ENCODE measurements at regions not wholly inside any gene's neighbourhood (a gene's known extent, or its start where the extent isn't known, plus 50 kb on each side); places are given as distances from the start of the nearest gene placed in this dataset.

GRCh38 chr20:39298121-39298520, 336.0 kb downstream of the DHX35 start:
- Histone ChIP-seq H3K4me1 (ENCODE audit: control insufficient read depth, extremely low read depth, insufficient read depth, low read length) (no peaks in the 10 kb centered on the region), H4K20me1 (replicated peaks; ENCODE audit: control insufficient read depth, extremely low read depth, insufficient read depth, low read length) (no peaks in the 10 kb centered on the region), H2AFZ (ENCODE audit: low read depth, low read length) (no peak overlapping the region), H3K27ac (ENCODE audit: insufficient read depth, low read depth, low read length) (no peak overlapping the region), H3K9ac (replicated peaks; ENCODE audit: extremely low read depth, insufficient read depth, low read length) (no peak overlapping the region), H3K9me1 (replicated peaks; ENCODE audit: control insufficient read depth, extremely low read depth, insufficient read depth, low read length) (no peaks in the 10 kb centered on the region), H3K9me3 (replicated peaks; ENCODE audit: control insufficient read depth, insufficient read depth, low read length) (no peaks in the 10 kb centered on the region), H3K4me2 (ENCODE audit: insufficient read depth, low read length) (no peak overlapping the region), H3K27me3 (ENCODE audit: control insufficient read depth in 2 of 2, insufficient read depth in 2 of 2, low read length in 2 of 2) (no peaks in the 10 kb centered on the region), H3K4me3 (replicated peaks in 1 of 3; ENCODE audit: insufficient read depth in 1 of 3, low read depth in 1 of 3, low read length in 3 of 3) (no peak overlapping the region), H3K79me2 (ENCODE audit: control insufficient read depth, insufficient read depth, low read length) (no peaks in the 10 kb centered on the region), H3K36me3 (ENCODE audit: control insufficient read depth in 2 of 2, extremely low read depth in 1 of 2, insufficient read depth in 2 of 2, low read length in 2 of 2) (no peaks in the 10 kb centered on the region)
- no TSS peak for BruUV-seq (replicated peaks)
- DNase-seq (ENCODE audit: low read depth, low spot score) (no peak), FAIRE-seq (no peak)
- POLR2A ChIA-PET = no interaction called here
- TF ChIP-seq FOS (IDR thresholded peaks at IDR 0.05; ENCODE audit: borderline replicate concordance, insufficient read depth, low read length) (no peak), EZH2 (IDR thresholded peaks at IDR 0.05; ENCODE audit: borderline replicate concordance, low read depth, low read length, severe bottlenecking) (no peak), POLR2AphosphoS5 (IDR thresholded peaks at IDR 0.05; ENCODE audit: insufficient read depth, low read depth, low read length) (no peak), MYC (IDR thresholded peaks at IDR 0.05; ENCODE audit: low read depth, low read length) (no peak), JUN (IDR thresholded peaks at IDR 0.05; ENCODE audit: borderline replicate concordance, insufficient read depth, insufficient read length, low read depth) (no peak), POLR2A (IDR thresholded peaks at IDR 0.05; ENCODE audit: low read depth, low read length) (no peak), GATA2 (IDR thresholded peaks at IDR 0.05; ENCODE audit: insufficient read depth, insufficient read length, low read depth, low read length) (no peak)
- TF ChIP-seq, protein P1, sequence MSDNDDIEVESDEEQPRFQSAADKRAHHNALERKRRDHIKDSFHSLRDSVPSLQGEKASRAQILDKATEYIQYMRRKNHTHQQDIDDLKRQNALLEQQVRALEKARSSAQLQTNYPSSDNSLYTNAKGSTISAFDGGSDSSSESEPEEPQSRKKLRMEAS (IDR thresholded peaks at IDR 0.05; ENCODE audit: insufficient read depth, insufficient read length) = no peak
- TF ChIP-seq, protein P2, sequence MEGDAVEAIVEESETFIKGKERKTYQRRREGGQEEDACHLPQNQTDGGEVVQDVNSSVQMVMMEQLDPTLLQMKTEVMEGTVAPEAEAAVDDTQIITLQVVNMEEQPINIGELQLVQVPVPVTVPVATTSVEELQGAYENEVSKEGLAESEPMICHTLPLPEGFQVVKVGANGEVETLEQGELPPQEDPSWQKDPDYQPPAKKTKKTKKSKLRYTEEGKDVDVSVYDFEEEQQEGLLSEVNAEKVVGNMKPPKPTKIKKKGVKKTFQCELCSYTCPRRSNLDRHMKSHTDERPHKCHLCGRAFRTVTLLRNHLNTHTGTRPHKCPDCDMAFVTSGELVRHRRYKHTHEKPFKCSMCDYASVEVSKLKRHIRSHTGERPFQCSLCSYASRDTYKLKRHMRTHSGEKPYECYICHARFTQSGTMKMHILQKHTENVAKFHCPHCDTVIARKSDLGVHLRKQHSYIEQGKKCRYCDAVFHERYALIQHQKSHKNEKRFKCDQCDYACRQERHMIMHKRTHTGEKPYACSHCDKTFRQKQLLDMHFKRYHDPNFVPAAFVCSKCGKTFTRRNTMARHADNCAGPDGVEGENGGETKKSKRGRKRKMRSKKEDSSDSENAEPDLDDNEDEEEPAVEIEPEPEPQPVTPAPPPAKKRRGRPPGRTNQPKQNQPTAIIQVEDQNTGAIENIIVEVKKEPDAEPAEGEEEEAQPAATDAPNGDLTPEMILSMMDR (IDR thresholded peaks at IDR 0.05; ENCODE audit: extremely low read depth in 1 of 2, insufficient read depth in 1 of 2, low read depth in 1 of 2, low read length in 2 of 2) = no peak
- dilution Hi-C loops (cut with MboI; ENCODE audit: extremely low pct_ligation_motif_present, low sequenced_read_pairs) = no loop called here
- intact Hi-C loops (cut with micrococcal nuclease) = no loop called here
- CTCF ChIA-PET = no interaction called here
